NT2/D1 (cell line): ENCODE measurements at regions not wholly inside any gene's neighbourhood (a gene's known extent, or its start where the extent isn't known, plus 50 kb on each side); places are given as distances from the start of the nearest gene placed in this dataset.

Experiments used
- YY1 ChIP-seq: IDR thresholded peaks from 2 replicates; pipeline ENCODE4 v1.6.1; 2011; ENCODE audit not compliant: insufficient read length, insufficient read depth
- ZNF274 ChIP-seq: IDR thresholded peaks from 2 replicates; pipeline ENCODE4 v1.6.1; 2011; ENCODE audit warnings: mild to moderate bottlenecking, low read depth, low read length

GRCh38 chr1:65486613-65487012 lies 66.1 kb downstream of the LEPR start:
- no peak for TF ChIP-seq YY1
- TF ChIP-seq ZNF274, result no peak
